OCI-LY7 (cell line): ENCODE measurements at regions not wholly inside any gene's neighbourhood (a gene's known extent, or its start where the extent isn't known, plus 50 kb on each side); places are given as distances from the start of the nearest gene placed in this dataset.

Source experiments
- CTCF ChIP-seq: fragments of 200-600 bp; sonication (generic); conservative IDR thresholded peaks from 2 replicates; pipeline ENCODE4 v1.5.1; 2014; ENCODE audit warnings: mild to moderate bottlenecking, antibody characterized with exemption, low read length, moderate library complexity, mixed read lengths
- EZH2phosphoT487 ChIP-seq: fragments of 200-600 bp; sonication (generic); IDR thresholded peaks from 2 replicates; pipeline ENCODE4 v1.6.1; 2018; ENCODE audit warnings: low read depth, borderline replicate concordance, mild to moderate bottlenecking, mixed run types, antibody characterized with exemption, low read length, moderate library complexity, mixed read lengths

GRCh38 chr21:22791376-22791775 lies 1793.2 kb downstream of the NCAM2 start:
- TF ChIP-seq CTCF, result no peak
- TF ChIP-seq EZH2phosphoT487, result no peak
